ENCODE measurements at regions not wholly inside any gene's neighbourhood (a gene's known extent, or its start where the extent isn't known, plus 50 kb on each side); places are given as distances from the start of the nearest gene placed in this dataset.

DNA sequence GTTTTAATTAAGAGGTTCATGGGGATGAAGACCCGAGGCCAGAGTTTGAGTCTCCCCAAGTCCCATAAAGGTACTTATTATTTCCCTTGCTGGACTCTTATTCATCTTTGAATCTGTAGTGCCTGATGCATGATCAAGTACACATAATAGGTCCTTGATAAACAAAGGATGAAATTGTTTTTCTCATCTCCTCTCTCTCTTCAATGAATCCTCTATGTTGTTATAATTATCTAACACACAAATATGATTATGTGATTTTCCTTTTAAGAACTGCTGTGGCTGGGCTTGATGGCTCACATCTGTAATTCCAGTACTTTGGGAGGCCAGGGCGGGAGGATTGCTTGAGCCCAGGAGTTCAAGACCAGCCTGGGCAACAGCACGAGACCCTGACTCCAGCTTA is 117.7 kb downstream of the BAMBI start (continued):
- TF ChIP-seq, protein P1, sequence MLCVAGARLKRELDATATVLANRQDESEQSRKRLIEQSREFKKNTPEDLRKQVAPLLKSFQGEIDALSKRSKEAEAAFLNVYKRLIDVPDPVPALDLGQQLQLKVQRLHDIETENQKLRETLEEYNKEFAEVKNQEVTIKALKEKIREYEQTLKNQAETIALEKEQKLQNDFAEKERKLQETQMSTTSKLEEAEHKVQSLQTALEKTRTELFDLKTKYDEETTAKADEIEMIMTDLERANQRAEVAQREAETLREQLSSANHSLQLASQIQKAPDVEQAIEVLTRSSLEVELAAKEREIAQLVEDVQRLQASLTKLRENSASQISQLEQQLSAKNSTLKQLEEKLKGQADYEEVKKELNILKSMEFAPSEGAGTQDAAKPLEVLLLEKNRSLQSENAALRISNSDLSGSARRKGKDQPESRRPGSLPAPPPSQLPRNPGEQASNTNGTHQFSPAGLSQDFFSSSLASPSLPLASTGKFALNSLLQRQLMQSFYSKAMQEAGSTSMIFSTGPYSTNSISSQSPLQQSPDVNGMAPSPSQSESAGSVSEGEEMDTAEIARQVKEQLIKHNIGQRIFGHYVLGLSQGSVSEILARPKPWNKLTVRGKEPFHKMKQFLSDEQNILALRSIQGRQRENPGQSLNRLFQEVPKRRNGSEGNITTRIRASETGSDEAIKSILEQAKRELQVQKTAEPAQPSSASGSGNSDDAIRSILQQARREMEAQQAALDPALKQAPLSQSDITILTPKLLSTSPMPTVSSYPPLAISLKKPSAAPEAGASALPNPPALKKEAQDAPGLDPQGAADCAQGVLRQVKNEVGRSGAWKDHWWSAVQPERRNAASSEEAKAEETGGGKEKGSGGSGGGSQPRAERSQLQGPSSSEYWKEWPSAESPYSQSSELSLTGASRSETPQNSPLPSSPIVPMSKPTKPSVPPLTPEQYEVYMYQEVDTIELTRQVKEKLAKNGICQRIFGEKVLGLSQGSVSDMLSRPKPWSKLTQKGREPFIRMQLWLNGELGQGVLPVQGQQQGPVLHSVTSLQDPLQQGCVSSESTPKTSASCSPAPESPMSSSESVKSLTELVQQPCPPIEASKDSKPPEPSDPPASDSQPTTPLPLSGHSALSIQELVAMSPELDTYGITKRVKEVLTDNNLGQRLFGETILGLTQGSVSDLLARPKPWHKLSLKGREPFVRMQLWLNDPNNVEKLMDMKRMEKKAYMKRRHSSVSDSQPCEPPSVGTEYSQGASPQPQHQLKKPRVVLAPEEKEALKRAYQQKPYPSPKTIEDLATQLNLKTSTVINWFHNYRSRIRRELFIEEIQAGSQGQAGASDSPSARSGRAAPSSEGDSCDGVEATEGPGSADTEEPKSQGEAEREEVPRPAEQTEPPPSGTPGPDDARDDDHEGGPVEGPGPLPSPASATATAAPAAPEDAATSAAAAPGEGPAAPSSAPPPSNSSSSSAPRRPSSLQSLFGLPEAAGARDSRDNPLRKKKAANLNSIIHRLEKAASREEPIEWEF (IDR thresholded peaks at IDR 0.05; ENCODE audit: insufficient replicate concordance, low read depth, low read length): no peak
- TF ChIP-seq NFYB (IDR thresholded peaks at IDR 0.05; ENCODE audit: insufficient read depth, low read depth, low read length) (no peak), SREBF2 (IDR thresholded peaks at IDR 0.05; ENCODE audit: low read length) (no peak), RFX5 (IDR thresholded peaks at IDR 0.05; ENCODE audit: low read depth, low read length) (no peak), SRF (IDR thresholded peaks at IDR 0.05; ENCODE audit: low read depth in 2 of 2, low read length in 2 of 2) (no peak), SMAD1 (IDR thresholded peaks at IDR 0.05; ENCODE audit: low read depth, partially characterized antibody) (no peak), ZZZ3 (IDR thresholded peaks at IDR 0.05; ENCODE audit: control insufficient read depth, insufficient read length, low read depth) (no peak), KLF5 (IDR thresholded peaks at IDR 0.05; ENCODE audit: partially characterized antibody) (no peak), ZNF217 (IDR thresholded peaks at IDR 0.05) (no peak), BCL11A (IDR thresholded peaks at IDR 0.05; ENCODE audit: low read depth, low read length) (no peak), CREB1 (IDR thresholded peaks at IDR 0.05; ENCODE audit: low read depth) (no peak)
- TF ChIP-seq, protein P2, sequence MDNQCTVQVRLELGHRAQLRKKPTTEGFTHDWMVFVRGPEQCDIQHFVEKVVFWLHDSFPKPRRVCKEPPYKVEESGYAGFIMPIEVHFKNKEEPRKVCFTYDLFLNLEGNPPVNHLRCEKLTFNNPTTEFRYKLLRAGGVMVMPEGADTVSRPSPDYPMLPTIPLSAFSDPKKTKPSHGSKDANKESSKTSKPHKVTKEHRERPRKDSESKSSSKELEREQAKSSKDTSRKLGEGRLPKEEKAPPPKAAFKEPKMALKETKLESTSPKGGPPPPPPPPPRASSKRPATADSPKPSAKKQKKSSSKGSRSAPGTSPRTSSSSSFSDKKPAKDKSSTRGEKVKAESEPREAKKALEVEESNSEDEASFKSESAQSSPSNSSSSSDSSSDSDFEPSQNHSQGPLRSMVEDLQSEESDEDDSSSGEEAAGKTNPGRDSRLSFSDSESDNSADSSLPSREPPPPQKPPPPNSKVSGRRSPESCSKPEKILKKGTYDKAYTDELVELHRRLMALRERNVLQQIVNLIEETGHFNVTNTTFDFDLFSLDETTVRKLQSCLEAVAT (IDR thresholded peaks at IDR 0.05): no peak
- TF ChIP-seq, protein P3, sequence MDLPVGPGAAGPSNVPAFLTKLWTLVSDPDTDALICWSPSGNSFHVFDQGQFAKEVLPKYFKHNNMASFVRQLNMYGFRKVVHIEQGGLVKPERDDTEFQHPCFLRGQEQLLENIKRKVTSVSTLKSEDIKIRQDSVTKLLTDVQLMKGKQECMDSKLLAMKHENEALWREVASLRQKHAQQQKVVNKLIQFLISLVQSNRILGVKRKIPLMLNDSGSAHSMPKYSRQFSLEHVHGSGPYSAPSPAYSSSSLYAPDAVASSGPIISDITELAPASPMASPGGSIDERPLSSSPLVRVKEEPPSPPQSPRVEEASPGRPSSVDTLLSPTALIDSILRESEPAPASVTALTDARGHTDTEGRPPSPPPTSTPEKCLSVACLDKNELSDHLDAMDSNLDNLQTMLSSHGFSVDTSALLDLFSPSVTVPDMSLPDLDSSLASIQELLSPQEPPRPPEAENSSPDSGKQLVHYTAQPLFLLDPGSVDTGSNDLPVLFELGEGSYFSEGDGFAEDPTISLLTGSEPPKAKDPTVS (IDR thresholded peaks at IDR 0.05; ENCODE audit: low read depth, low read length): no peak
- TF ChIP-seq, protein P4, sequence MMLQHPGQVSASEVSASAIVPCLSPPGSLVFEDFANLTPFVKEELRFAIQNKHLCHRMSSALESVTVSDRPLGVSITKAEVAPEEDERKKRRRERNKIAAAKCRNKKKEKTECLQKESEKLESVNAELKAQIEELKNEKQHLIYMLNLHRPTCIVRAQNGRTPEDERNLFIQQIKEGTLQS (IDR thresholded peaks at IDR 0.05; ENCODE audit: borderline replicate concordance, extremely low read depth, low read depth, low read length): no peak
- TF ChIP-seq, protein P5, sequence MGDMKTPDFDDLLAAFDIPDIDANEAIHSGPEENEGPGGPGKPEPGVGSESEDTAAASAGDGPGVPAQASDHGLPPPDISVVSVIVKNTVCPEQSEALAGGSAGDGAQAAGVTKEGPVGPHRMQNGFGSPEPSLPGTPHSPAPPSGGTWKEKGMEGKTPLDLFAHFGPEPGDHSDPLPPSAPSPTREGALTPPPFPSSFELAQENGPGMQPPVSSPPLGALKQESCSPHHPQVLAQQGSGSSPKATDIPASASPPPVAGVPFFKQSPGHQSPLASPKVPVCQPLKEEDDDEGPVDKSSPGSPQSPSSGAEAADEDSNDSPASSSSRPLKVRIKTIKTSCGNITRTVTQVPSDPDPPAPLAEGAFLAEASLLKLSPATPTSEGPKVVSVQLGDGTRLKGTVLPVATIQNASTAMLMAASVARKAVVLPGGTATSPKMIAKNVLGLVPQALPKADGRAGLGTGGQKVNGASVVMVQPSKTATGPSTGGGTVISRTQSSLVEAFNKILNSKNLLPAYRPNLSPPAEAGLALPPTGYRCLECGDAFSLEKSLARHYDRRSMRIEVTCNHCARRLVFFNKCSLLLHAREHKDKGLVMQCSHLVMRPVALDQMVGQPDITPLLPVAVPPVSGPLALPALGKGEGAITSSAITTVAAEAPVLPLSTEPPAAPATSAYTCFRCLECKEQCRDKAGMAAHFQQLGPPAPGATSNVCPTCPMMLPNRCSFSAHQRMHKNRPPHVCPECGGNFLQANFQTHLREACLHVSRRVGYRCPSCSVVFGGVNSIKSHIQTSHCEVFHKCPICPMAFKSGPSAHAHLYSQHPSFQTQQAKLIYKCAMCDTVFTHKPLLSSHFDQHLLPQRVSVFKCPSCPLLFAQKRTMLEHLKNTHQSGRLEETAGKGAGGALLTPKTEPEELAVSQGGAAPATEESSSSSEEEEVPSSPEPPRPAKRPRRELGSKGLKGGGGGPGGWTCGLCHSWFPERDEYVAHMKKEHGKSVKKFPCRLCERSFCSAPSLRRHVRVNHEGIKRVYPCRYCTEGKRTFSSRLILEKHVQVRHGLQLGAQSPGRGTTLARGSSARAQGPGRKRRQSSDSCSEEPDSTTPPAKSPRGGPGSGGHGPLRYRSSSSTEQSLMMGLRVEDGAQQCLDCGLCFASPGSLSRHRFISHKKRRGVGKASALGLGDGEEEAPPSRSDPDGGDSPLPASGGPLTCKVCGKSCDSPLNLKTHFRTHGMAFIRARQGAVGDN (IDR thresholded peaks at IDR 0.05): no peak

All from GM12878 (cell line).